ENCODE measurements at regions not wholly inside any gene's neighbourhood (a gene's known extent, or its start where the extent isn't known, plus 50 kb on each side); places are given as distances from the start of the nearest gene placed in this dataset.

- Histone ChIP-seq H3K4me1 (ENCODE audit: insufficient read depth, low read length) (peaks cover 16% of the 10 kb centered on the region), H3K9me3 (ENCODE audit: control insufficient read depth, insufficient read depth, low read length) (no peaks in the 10 kb centered on the region), H3K36me3 (ENCODE audit: insufficient read depth, low read length) (no peaks in the 10 kb centered on the region), H3K9ac (ENCODE audit: low read depth, low read length) (no peak overlapping the region)
These were observed 118.5 kb upstream of the SVIL start for GRCh38 chr10:29753283-29753682.

DNA sequence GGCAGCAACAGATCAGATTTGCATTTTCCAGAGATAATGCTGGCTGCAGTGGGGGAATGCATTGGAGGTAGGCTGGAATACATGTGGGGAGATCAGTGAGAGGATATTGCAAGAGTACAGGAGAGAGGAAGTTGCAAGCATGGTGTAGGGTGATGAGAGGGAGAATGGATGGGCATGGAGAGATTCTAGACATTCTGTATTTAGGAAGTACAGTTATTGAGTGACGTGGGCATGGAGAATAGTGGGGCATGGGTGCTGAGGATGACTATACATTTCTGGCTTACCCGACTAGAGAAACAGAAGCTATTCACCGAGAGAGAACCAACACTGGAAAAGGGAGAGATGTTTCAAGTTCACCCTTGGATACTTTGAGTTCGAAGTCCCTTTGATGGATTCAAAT lies 116.9 kb upstream of the SVIL start:
- Histone ChIP-seq H3K9me3 (ENCODE audit: control insufficient read depth, insufficient read depth, low read length) (no peaks in the 10 kb centered on the region), H3K9ac (ENCODE audit: low read depth, low read length) (no peak overlapping the region), H3K4me1 (ENCODE audit: insufficient read depth, low read length) (peaks cover 10% of the 10 kb centered on the region; the same call in 1 of the 2 replicates), H3K36me3 (ENCODE audit: insufficient read depth, low read length) (no peaks in the 10 kb centered on the region)

DNA sequence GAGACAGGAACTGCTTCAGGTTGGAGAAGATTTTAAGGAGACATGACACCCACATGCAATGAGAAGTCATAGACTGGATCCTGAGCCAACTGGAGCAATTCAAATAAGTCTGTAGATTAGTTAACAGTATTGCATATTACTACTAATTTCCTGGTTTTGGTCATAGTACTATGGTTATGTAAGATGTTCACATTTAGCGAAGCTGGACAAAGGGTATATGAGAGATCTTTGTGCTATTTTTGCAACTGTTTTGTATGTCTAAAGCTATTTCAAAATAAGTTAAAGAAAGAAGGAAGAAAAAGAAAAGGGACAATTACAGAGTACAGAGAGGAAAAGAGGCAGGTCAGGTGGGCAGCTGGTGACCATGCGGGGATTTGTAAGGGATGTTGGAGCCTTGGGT lies 116.5 kb upstream of the SVIL start:
- Histone ChIP-seq H3K9me3 (ENCODE audit: control insufficient read depth, insufficient read depth, low read length) (no peaks in the 10 kb centered on the region), H3K9ac (ENCODE audit: low read depth, low read length) (no peak overlapping the region), H3K4me1 (ENCODE audit: insufficient read depth, low read length) (peaks cover 6% of the 10 kb centered on the region; the same call in 1 of the 2 replicates), H3K36me3 (ENCODE audit: insufficient read depth, low read length) (no peaks in the 10 kb centered on the region)

DNA sequence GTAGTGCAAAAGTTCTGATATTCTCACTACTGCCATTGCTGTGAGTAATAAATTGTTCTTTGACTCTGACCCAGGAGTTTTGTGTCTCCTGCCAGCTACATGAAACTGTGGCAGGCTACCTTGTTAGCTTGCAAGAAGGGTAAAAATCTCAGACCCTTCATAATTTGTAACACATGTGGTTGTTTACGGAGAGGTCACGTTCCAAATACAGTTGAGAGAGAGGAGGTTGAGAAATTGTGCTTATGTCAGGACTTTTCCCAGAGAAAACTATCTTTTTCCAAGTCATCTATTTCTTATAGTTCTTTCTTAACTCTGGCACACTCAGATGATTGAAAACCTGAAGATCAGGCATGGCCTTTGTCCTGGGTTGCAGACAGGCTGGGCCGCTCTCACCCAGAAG lies 114.4 kb upstream of the SVIL start:
- H3K9ac ChIP-seq (ENCODE audit: low read depth, low read length), result no peak overlapping the region
- H3K4me1 ChIP-seq (ENCODE audit: insufficient read depth, low read length), result no peaks in the 10 kb centered on the region
- H3K9me3 ChIP-seq (ENCODE audit: control insufficient read depth, insufficient read depth, low read length), result no peaks in the 10 kb centered on the region
- H3K36me3 ChIP-seq (ENCODE audit: insufficient read depth, low read length), result no peaks in the 10 kb centered on the region

DNA sequence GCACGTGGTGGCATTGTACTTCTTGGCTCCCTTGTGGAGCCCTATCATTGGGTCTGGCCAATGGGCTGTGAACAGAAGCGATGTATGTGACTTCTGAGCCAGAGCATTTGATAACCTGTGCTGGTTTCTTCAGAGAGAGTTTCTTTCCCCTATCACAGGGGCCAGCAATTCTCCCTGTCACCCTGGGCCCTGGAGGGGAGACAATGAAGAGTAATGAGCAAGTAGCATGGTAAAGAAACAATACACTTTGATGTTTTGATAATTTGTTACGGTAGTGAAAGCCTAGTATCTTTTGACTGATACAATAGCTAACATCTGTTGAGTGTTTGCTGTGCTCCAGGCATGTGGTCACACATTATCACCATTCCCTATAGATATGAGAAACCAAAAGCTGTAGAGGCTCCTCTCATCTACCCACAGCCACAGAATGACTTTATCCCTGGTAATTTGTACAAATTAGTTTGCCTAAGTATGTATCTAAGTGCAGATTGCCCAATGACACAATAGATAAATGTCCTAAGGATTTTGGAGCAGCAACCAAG lies 113.4 kb upstream of the SVIL start:
- no peak overlapping the region for H3K9ac ChIP-seq (ENCODE audit: low read depth, low read length)
- H3K36me3 ChIP-seq (ENCODE audit: insufficient read depth, low read length), result no peaks in the 10 kb centered on the region
- no peaks in the 10 kb centered on the region for H3K4me1 ChIP-seq (ENCODE audit: insufficient read depth, low read length)
- H3K9me3 ChIP-seq (ENCODE audit: control insufficient read depth, insufficient read depth, low read length), result no peaks in the 10 kb centered on the region

GRCh38 chr10:29746080-29746797 lies 111.5 kb upstream of the SVIL start:
- H3K9ac ChIP-seq (ENCODE audit: low read depth, low read length), result no peak overlapping the region
- no peaks in the 10 kb centered on the region for H3K4me1 ChIP-seq (ENCODE audit: insufficient read depth, low read length)
- H3K36me3 ChIP-seq (ENCODE audit: insufficient read depth, low read length), result no peaks in the 10 kb centered on the region
- H3K9me3 ChIP-seq (ENCODE audit: control insufficient read depth, insufficient read depth, low read length), result no peaks in the 10 kb centered on the region

- H3K9ac ChIP-seq (ENCODE audit: low read depth, low read length), result no peak overlapping the region
- no peaks in the 10 kb centered on the region for H3K36me3 ChIP-seq (ENCODE audit: insufficient read depth, low read length)
- no peaks in the 10 kb centered on the region for H3K9me3 ChIP-seq (ENCODE audit: control insufficient read depth, insufficient read depth, low read length)
- no peaks in the 10 kb centered on the region for H3K4me1 ChIP-seq (ENCODE audit: insufficient read depth, low read length)
These were observed 106.3 kb upstream of the SVIL start for GRCh38 chr10:29740981-29741545.

DNA sequence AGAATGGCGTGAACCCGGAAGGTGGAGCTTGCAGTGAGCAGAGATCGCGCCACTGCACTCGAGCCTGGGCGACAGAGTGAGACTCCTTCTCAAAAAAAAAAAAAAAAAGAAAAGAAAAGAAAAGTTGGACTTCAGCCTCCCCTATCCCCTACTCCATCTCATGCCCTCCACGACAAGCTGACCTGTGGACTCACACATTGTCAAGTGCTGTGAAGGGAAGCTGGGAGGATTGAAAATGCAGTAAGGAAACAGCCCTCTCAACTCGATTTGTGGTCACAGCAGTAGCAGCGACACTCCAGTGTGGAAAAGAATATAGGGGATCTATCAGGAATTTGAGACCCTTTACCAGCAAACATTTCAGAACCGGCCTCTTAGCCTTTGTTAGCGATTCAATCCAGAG lies 103.6 kb upstream of the SVIL start:
- Histone ChIP-seq H3K4me1 (ENCODE audit: insufficient read depth, low read length) (peaks cover 9% of the 10 kb centered on the region), H3K9ac (ENCODE audit: low read depth, low read length) (no peak overlapping the region), H3K36me3 (ENCODE audit: insufficient read depth, low read length) (no peaks in the 10 kb centered on the region), H3K9me3 (ENCODE audit: control insufficient read depth, insufficient read depth, low read length) (no peaks in the 10 kb centered on the region)

- no peaks in the 10 kb centered on the region for H3K36me3 ChIP-seq (ENCODE audit: insufficient read depth, low read length)
- H3K9me3 ChIP-seq (ENCODE audit: control insufficient read depth, insufficient read depth, low read length), result no peaks in the 10 kb centered on the region
- H3K4me1 ChIP-seq (ENCODE audit: insufficient read depth, low read length), result peaks cover 9% of the 10 kb centered on the region
- peak overlapping the region; percentile 91 for H3K9ac ChIP-seq (ENCODE audit: low read depth, low read length)
These were observed 102.4 kb upstream of the SVIL start for GRCh38 chr10:29737074-29737593.

DNA sequence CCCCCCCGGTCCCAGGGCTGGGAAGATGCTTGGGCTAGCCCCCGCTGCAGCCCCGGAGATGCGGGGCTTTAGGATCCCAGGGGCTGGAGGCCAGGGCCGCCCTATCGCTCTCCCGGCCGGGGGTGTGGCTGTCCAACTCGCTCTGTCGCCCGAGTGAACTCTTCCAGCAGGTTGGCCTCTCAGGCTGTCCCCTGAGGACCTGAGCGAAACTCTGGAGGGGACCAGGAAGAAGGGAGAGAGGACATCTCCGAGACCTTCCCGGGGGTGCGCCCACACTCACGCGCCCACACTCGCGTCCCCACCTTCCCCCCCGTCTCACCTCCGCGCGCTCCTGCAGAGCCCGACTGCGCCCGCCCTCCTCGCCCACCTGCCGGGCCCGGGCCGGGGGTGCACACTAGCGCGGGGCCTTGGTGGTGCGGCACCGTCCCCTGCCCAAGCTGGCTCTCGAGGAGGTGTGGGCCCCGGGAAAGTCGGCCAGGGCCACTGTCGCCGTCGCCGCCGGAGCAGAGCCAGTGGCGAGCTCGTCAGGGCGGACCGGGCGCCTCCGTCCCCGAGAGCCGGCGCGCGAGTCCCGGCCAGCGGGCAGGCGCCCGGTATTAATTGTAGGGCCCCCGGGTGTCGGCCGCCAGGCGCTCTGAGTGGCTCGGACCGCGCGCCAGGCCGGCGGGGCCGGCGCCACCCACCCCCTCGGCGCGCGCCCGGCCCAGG lies 101.7 kb upstream of the SVIL start:
- Histone ChIP-seq H3K4me1 (ENCODE audit: insufficient read depth, low read length) (peaks cover 13% of the 10 kb centered on the region), H3K9ac (ENCODE audit: low read depth, low read length) (peak overlapping the region; percentile 91), H3K9me3 (ENCODE audit: control insufficient read depth, insufficient read depth, low read length) (no peaks in the 10 kb centered on the region), H3K36me3 (ENCODE audit: insufficient read depth, low read length) (no peaks in the 10 kb centered on the region)

DNA sequence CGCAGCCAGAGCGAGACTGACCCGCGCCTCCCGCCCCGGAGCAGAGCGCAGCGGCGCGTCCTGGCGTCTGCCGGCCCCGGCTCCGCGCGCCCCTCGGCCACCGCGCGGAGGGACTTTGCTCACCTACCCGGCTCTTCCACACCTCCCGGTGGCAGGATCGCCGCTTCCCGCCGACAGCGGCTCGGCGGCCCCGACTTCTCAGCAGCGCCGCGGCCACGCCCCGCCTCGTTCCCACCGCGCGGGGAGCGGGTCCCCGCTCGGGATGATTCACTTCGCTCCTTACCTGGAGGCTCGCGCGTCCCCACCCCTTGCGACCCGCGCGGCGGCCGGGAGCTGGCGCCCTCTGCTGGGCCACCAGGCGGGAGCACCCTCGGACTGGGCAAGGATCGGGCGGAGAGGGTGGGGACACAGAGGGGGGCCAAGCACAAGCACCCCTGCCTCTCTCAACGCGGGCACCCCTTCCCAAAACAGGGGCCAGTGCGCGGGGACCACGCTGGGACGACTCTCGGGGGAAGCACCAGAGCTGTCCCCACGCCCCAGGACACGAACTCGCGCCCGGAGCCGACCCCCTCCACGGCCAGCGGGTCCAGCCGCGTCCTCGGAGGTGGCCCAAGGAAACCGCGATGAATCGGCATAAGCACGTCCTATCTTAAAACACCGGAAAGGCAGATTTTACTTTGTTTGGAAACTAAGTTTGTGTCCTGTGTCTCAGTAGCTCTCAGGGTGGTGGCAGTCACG lies 101.0 kb upstream of the SVIL start:
- Histone ChIP-seq H3K9me3 (ENCODE audit: control insufficient read depth, insufficient read depth, low read length) (no peaks in the 10 kb centered on the region), H3K36me3 (ENCODE audit: insufficient read depth, low read length) (no peaks in the 10 kb centered on the region), H3K4me1 (ENCODE audit: insufficient read depth, low read length) (peaks cover 13% of the 10 kb centered on the region), H3K9ac (ENCODE audit: low read depth, low read length) (peak overlapping the region; percentile 91)

DNA sequence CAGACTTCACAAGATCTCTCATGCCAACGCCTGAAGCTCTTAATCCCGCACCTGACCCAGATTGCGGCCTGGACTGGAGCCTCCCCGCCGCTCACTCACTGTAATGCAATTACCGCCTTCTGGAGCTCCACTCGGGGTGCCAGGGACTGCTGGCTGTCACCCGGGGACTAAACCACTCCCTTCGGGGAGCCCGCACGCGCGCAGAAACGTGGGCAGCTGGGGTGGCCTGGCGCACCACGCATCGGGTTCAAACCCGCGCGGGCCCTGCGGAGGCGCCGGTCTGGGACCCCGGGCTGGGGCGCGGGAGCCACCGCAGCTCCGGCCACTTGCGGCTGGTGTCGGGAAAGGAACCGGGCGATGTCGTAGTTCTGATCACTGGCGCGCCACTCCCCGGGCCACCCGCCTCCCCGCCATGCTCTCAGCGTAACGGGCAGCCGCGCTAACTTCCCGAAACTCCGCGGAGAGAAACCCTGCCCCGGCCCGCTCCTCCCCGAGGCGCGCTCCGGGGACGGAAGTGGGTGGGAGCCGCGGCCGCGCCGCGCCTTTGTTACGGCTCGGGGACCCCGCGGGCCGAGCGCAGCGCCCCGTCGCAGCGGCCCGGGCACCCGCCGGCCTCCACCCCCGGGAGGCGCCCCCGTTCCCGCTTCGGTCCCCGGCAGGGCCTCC lies 100.3 kb upstream of the SVIL start:
- H3K9ac ChIP-seq (ENCODE audit: low read depth, low read length), result peak overlapping the region; percentile 91
- H3K4me1 ChIP-seq (ENCODE audit: insufficient read depth, low read length), result peaks cover 13% of the 10 kb centered on the region
- H3K9me3 ChIP-seq (ENCODE audit: control insufficient read depth, insufficient read depth, low read length), result no peaks in the 10 kb centered on the region
- H3K36me3 ChIP-seq (ENCODE audit: insufficient read depth, low read length), result 0 out of 2 replicates have a peak, but pooled peaks cover 4% of the 10 kb centered on the region

DNA sequence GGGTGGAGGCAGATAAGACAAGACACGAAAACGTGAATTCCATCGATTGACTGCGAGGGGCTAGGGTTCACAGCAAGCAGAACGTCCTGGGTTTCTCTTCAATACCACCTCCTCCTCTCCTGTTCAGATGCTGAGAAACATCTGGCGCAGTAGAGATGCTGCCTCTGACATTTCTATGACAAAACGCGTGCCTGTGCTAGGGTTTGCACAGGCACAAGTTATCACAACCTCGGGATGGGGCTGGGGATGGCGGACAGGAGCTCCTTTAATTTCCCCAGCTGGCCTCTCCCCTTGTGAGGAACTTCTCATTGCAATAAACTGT lies 99.8 kb upstream of the SVIL start:
- peaks cover 13% of the 10 kb centered on the region for H3K4me1 ChIP-seq (ENCODE audit: insufficient read depth, low read length)
- 0 out of 2 replicates have a peak, but pooled peaks cover 4% of the 10 kb centered on the region for H3K36me3 ChIP-seq (ENCODE audit: insufficient read depth, low read length)
- peak overlapping the region; percentile 91 for H3K9ac ChIP-seq (ENCODE audit: low read depth, low read length)
- no peaks in the 10 kb centered on the region for H3K9me3 ChIP-seq (ENCODE audit: control insufficient read depth, insufficient read depth, low read length)

- Histone ChIP-seq H3K9ac (ENCODE audit: low read depth, low read length) (no peak overlapping the region), H3K4me1 (ENCODE audit: insufficient read depth, low read length) (peaks cover 21% of the 10 kb centered on the region), H3K9me3 (ENCODE audit: control insufficient read depth, insufficient read depth, low read length) (no peaks in the 10 kb centered on the region), H3K36me3 (ENCODE audit: insufficient read depth, low read length) (0 out of 2 replicates have a peak, but pooled peaks cover 4% of the 10 kb centered on the region)
These were observed 98.6 kb upstream of the SVIL start for GRCh38 chr10:29733323-29733722.
